H9 (cell line): ENCODE measurements at regions not wholly inside any gene's neighbourhood (a gene's known extent, or its start where the extent isn't known, plus 50 kb on each side); places are given as distances from the start of the nearest gene placed in this dataset.
A peak's percentile ranks its signal among the peaks of the same experiment; 100 is the strongest.

Source experiments
- DNase-seq: peaks from one replicate; pipeline ENCODE4 v3.0.0-alpha.2; 2017
- H2AFZ ChIP-seq: one replicate; pipeline ENCODE4 v1.6.1; 2013; ENCODE audit warnings: mild to moderate bottlenecking, low read length, control low read depth, moderate library complexity
- H2AK5ac ChIP-seq: 2 replicates; pipeline ENCODE4 v1.6.1; 2013; ENCODE audit warnings: low read length, control low read depth, mixed read lengths; ENCODE audit not compliant: insufficient read length
- H2BK120ac ChIP-seq: one replicate; pipeline ENCODE4 v1.6.1; 2013; ENCODE audit warnings: low read depth, mild to moderate bottlenecking, low read length, control low read depth, inconsistent platforms; ENCODE audit not compliant: poor library complexity, severe bottlenecking
- H2BK12ac ChIP-seq: 2 replicates; pipeline ENCODE4 v1.6.1; 2013; ENCODE audit warnings: low read length, control low read depth, mixed read lengths, low read depth; ENCODE audit not compliant: insufficient read length
- H2BK15ac ChIP-seq: 2 replicates; pipeline ENCODE4 v1.6.1; 2013; ENCODE audit warnings: low read depth, low read length, control low read depth
- H2BK20ac ChIP-seq: one replicate; pipeline ENCODE4 v1.6.1; 2013; ENCODE audit warnings: low read depth, mild to moderate bottlenecking, low read length, control low read depth, inconsistent platforms; ENCODE audit not compliant: poor library complexity, severe bottlenecking
- H2BK5ac ChIP-seq: 2 replicates; pipeline ENCODE4 v1.6.1; 2013; ENCODE audit warnings: low read length, control low read depth, mixed read lengths; ENCODE audit not compliant: insufficient read length
- H3K14ac ChIP-seq: 2 replicates; pipeline ENCODE4 v1.6.1; 2013; ENCODE audit warnings: low read length, control low read depth; ENCODE audit not compliant: insufficient read depth
- H3K18ac ChIP-seq: 2 replicates; pipeline ENCODE4 v1.6.1; 2013; ENCODE audit warnings: low read depth, mild to moderate bottlenecking, mixed read lengths, low read length, control low read depth; ENCODE audit not compliant: insufficient read length
- H3K23ac ChIP-seq: 2 replicates; pipeline ENCODE4 v1.6.1; 2013; ENCODE audit warnings: low read length, control low read depth, mixed read lengths, low read depth; ENCODE audit not compliant: insufficient read length
- H3K23me2 ChIP-seq: 2 replicates; pipeline ENCODE4 v1.6.1; 2013; ENCODE audit warnings: low read depth, mild to moderate bottlenecking, mixed read lengths, low read length, control low read depth; ENCODE audit not compliant: insufficient read length, poor library complexity, severe bottlenecking
- H3K27ac ChIP-seq: 2 replicates; pipeline ENCODE4 v1.5.1; 2013; ENCODE audit warnings: low read length, control low read depth, mixed read lengths, low read depth; ENCODE audit not compliant: insufficient read length
- H3K27me3 ChIP-seq: 2 replicates; pipeline ENCODE4 v1.6.1; 2013; ENCODE audit warnings: low read length, control low read depth, inconsistent platforms; ENCODE audit not compliant: insufficient read depth
- H3K4ac ChIP-seq: 2 replicates; pipeline ENCODE4 v1.6.1; 2013; ENCODE audit warnings: low read depth, mild to moderate bottlenecking, control low read depth, inconsistent platforms, low read length, moderate library complexity
- H3K4me1 ChIP-seq: 2 replicates; pipeline ENCODE4 v1.6.1; 2013; ENCODE audit warnings: low read length, control low read depth, inconsistent platforms; ENCODE audit not compliant: insufficient read depth
- H3K4me2 ChIP-seq: 2 replicates; pipeline ENCODE4 v1.6.1; 2013; ENCODE audit warnings: low read length, control low read depth, mixed read lengths; ENCODE audit not compliant: insufficient read length, insufficient read depth
- H3K56ac ChIP-seq: 2 replicates; pipeline ENCODE4 v1.6.1; 2013; ENCODE audit warnings: low read depth, mild to moderate bottlenecking, mixed read lengths, low read length, control low read depth; ENCODE audit not compliant: insufficient read length
- H3K79me1 ChIP-seq: 2 replicates; pipeline ENCODE4 v1.6.1; 2013; ENCODE audit warnings: low read depth, mild to moderate bottlenecking, moderate library complexity, low read length, control low read depth, inconsistent platforms; ENCODE audit not compliant: insufficient read depth, poor library complexity, severe bottlenecking
- H3K79me2 ChIP-seq: 2 replicates; pipeline ENCODE4 v1.6.1; 2013; ENCODE audit warnings: low read length, control low read depth, inconsistent platforms; ENCODE audit not compliant: insufficient read depth
- H3K9ac ChIP-seq: 2 replicates; pipeline ENCODE4 v1.6.1; 2013; ENCODE audit warnings: low read length, control low read depth, mixed read lengths; ENCODE audit not compliant: insufficient read length; ENCODE audit errors: extremely low read depth
- H3K9me3 ChIP-seq: one replicate; pipeline ENCODE4 v1.6.1; 2013; ENCODE audit warnings: low read depth, low read length, inconsistent platforms; ENCODE audit not compliant: control insufficient read depth
- H3T11ph ChIP-seq: one replicate; pipeline ENCODE4 v1.6.1; 2013; ENCODE audit warnings: mild to moderate bottlenecking, low read length, control low read depth, inconsistent platforms
- H4K20me1 ChIP-seq: one replicate; pipeline ENCODE4 v1.6.1; 2013; ENCODE audit not compliant: control insufficient read depth, insufficient read length, insufficient read depth
- H4K5ac ChIP-seq: 2 replicates; pipeline ENCODE4 v1.6.1; 2013; ENCODE audit warnings: low read depth, mild to moderate bottlenecking, mixed read lengths, low read length, control low read depth; ENCODE audit not compliant: insufficient read length
- H4K8ac ChIP-seq: replicated peaks from 2 replicates; pipeline ENCODE4 v1.6.1; 2013; ENCODE audit warnings: low read length, control low read depth, mixed read lengths, low read depth; ENCODE audit not compliant: insufficient read length
- H4K91ac ChIP-seq: 2 replicates; pipeline ENCODE4 v1.6.1; 2013; ENCODE audit warnings: low read depth, mild to moderate bottlenecking, moderate library complexity, mixed read lengths, low read length, control low read depth; ENCODE audit not compliant: insufficient read length
- H3K27ac Mint-ChIP-seq, 3 experiments: 2 replicates in 2 of 3; 3 replicates in 1 of 3; pipeline ENCODE4 v1.8.0; 2020 to 2021; ENCODE audit warnings: mixed read lengths in 3 of 3, mild to moderate bottlenecking in 1 of 3, moderate library complexity in 1 of 3
- H3K27me3 Mint-ChIP-seq: 2 replicates; pipeline ENCODE4 v1.8.0; 2021; ENCODE audit warnings: low read depth, mild to moderate bottlenecking, moderate library complexity, mixed read lengths
- H3K36me3 Mint-ChIP-seq, 3 experiments: 2 replicates in 2 of 3; 3 replicates in 1 of 3; pipeline ENCODE4 v1.8.0; 2020 to 2021; ENCODE audit warnings: low read depth in 3 of 3, mixed read lengths in 3 of 3; ENCODE audit not compliant: insufficient read depth in 1 of 3
- H3K4me1 Mint-ChIP-seq, 2 experiments: 2 replicates each; pipeline ENCODE4 v1.8.0; 2020; ENCODE audit warnings: mixed read lengths in 2 of 2
- H3K4me3 Mint-ChIP-seq, 2 experiments: 2 replicates in 1 of 2; 3 replicates in 1 of 2; pipeline ENCODE4 v1.8.0; 2020 to 2021; ENCODE audit warnings: mild to moderate bottlenecking in 2 of 2, mixed read lengths in 2 of 2, moderate library complexity in 1 of 2
- H3K9me3 Mint-ChIP-seq, 2 experiments: 2 replicates in 1 of 2; 3 replicates in 1 of 2; pipeline ENCODE4 v1.8.0; 2020; ENCODE audit warnings: mild to moderate bottlenecking in 2 of 2, mixed read lengths in 2 of 2, moderate library complexity in 1 of 2
- CTCF ChIP-seq: fragments of 200-600 bp; sonication (generic); conservative IDR thresholded peaks from 3 replicates; pipeline ENCODE4 v1.8.0; 2021; ENCODE audit warnings: antibody characterized with exemption, mild to moderate bottlenecking
- WGBS: extraction: QIAGEN DNeasy Blood & Tissue Kit; methylation state at CpG from one replicate; pipeline ENCODE4 v1.1.7; 2013; ENCODE audit warnings: missing lambda C conversion rate, low lambda C conversion rate, mixed read lengths; ENCODE audit not compliant: insufficient read length; ENCODE audit errors: extremely low coverage; 5-methylcytosine and 5-hydroxymethylcytosine counted together

DNA sequence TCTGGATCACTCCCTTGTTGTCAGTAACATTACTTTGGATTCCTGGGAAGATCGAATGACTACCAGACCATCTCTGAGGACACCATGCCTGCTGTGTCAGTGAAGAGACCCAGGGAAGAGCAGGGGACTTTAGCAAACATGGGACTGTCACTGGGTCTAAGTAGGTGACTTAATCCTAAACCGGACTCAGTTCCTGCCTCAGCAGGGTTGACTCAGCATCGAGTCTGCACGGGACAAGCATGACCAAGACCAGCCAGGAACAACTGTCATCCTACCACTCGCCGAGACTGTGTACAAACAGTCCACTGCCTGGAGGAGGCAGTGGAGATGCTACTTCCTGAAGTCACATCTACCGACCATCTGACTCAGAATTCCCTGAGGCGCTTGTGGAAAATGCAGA is 53.2 kb upstream of the RAB4A start:
- no peak for DNase-seq
- no peak overlapping the region for H2AFZ ChIP-seq
- peaks cover 1% of the 10 kb centered on the region; the same call in 1 of the 2 replicates for H3K27me3 Mint-ChIP-seq

More for the DNA sequence above, 53.2 kb upstream of the RAB4A start:
- Histone ChIP-seq H3K4ac (no peak overlapping the region), H3K79me1 (no peaks in the 10 kb centered on the region), H2BK20ac (no peak overlapping the region), H3K23ac (no peak overlapping the region), H3K56ac (no peak overlapping the region), H3K9me3 (no peaks in the 10 kb centered on the region), H3K4me1 (no peaks in the 10 kb centered on the region; the same call in 1 of the 2 replicates), H3K79me2 (no peaks in the 10 kb centered on the region; the same call in 1 of the 2 replicates), H2BK5ac (no peak overlapping the region), H3K27me3 (no peaks in the 10 kb centered on the region), H3K14ac (no peak overlapping the region), H4K91ac (no peak overlapping the region), H3K9ac (no peak overlapping the region), H4K20me1 (no peaks in the 10 kb centered on the region), H2BK15ac (no peak overlapping the region), H3K27ac (no peak overlapping the region), H3K4me2 (no peak overlapping the region), H3K18ac (no peak overlapping the region), H4K5ac (no peak overlapping the region), H4K8ac (no peak overlapping the region), H2BK120ac (no peak overlapping the region), H3T11ph (no peak overlapping the region), H3K23me2 (no peaks in the 10 kb centered on the region), H2AK5ac (no peak overlapping the region), H2BK12ac (no peak overlapping the region)
- Mint-ChIP-seq H3K4me3 (no peak overlapping the region), H3K9me3 (no peaks in the 10 kb centered on the region), H3K36me3 (no peaks in the 10 kb centered on the region), H3K27ac (no peak overlapping the region), H3K4me1 (no peaks in the 10 kb centered on the region)
- TF ChIP-seq CTCF, result peak; percentile 35; the same call in 2 of the 3 replicates
- no CpG with 5 or more reads among the region's 8 CpGs for WGBS
